ENCODE measurements at regions not wholly inside any gene's neighbourhood (a gene's known extent, or its start where the extent isn't known, plus 50 kb on each side); places are given as distances from the start of the nearest gene placed in this dataset.

DNA sequence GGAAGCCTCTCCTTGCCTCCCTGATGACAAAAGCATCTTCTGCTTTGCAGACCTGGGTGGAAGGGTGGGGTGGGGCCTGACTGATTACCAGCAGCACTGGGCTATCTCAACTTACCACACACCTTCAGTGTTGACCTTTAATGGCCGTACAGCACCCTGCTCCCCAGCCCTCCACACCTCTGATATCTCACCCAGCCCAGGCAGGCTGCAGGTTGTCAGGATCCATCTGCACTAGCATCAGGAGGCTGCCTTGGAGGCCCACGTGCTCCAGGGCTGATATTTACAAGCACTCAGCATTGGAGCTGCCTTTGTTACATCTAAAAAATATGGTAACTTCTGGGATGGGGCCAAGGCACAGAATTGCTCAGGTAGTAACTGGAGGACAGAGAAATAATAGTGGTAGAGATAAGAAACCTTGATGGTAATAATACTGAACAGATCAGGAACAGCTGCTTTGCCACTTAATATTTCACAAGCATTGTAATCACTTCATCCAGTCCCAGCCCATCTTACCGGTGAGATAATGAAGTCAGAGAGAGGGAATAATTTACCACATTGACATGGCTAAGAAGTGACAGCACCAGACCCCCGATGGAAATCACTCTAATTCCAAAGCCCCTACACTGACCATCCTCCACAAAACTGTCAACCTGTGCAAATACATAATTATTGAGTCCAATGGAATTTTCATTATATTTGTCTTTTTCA lies 125.2 kb upstream of the RFLNA start:
- H3K4me3 ChIP-seq (ENCODE audit: low read length) = no peak overlapping the region

DNA sequence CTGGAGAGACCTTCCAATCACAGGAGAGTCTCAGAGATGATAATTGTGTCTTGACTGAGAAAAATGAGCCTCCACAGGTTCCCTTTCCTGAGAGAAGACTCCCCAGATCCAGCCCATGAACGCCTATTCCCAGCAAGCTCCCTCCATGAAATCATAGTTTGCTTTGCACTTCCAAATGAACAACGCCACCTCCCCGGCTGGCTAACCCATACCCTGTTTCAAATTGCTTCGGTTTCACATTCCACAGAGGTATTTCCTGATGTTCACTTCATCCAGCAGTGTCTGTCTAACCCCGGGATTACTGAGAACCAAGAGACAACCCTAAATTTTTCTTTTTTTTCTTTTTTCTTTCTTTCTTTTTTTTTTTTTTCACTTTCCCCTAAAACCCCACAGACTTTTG lies 124.1 kb upstream of the RFLNA start:
- no peak for DNase-seq (ENCODE audit: low read depth)
- TF ChIP-seq, protein P1, sequence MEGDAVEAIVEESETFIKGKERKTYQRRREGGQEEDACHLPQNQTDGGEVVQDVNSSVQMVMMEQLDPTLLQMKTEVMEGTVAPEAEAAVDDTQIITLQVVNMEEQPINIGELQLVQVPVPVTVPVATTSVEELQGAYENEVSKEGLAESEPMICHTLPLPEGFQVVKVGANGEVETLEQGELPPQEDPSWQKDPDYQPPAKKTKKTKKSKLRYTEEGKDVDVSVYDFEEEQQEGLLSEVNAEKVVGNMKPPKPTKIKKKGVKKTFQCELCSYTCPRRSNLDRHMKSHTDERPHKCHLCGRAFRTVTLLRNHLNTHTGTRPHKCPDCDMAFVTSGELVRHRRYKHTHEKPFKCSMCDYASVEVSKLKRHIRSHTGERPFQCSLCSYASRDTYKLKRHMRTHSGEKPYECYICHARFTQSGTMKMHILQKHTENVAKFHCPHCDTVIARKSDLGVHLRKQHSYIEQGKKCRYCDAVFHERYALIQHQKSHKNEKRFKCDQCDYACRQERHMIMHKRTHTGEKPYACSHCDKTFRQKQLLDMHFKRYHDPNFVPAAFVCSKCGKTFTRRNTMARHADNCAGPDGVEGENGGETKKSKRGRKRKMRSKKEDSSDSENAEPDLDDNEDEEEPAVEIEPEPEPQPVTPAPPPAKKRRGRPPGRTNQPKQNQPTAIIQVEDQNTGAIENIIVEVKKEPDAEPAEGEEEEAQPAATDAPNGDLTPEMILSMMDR (IDR thresholded peaks at IDR 0.05; ENCODE audit: insufficient read depth, low read depth, low read length, missing control alignments) = no peak
- no peak overlapping the region for H3K4me3 ChIP-seq (ENCODE audit: low read length)

More for the DNA sequence above, 125.2 kb upstream of the RFLNA start:
- TF ChIP-seq, protein P1 (IDR thresholded peaks at IDR 0.05; ENCODE audit: insufficient read depth, low read depth, low read length, missing control alignments) = no peak
- no peak for DNase-seq (ENCODE audit: low read depth)

DNA sequence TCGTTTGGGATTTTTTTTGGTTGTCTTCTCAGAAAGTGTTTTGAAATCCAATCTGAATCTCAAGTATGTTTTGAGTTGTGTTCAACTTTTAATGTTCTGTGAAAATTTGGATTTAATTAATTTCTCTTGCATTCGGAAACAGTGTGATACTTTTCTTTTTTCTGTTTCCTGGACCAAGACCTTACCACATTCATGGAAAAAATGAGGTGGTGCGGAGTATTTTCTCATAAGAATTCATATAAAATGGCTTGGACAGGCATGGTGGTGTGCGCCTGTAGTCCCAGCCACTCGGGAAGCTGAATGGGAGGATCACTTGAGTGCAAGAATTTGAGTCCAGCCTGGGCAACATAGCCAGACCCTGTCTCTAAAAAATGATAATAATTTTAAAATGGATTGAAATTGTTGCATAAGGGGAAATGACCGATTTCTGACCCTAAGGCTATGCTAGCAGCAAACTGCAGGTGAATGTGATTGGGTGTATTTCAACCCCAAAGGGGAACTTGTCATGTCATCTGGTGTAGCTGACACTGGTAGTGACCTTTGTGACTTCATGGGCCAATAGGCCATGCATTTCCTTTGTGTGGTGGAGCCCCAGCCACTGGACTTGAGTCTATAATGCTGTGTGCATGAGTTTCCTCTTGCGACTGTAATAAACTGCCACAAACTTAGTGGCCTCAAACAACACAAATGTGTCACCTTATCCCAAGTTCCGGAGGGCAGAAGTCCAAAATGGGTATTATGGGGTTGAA lies 123.5 kb upstream of the RFLNA start:
- no peak for DNase-seq (ENCODE audit: low read depth)
- TF ChIP-seq, protein P1 (IDR thresholded peaks at IDR 0.05; ENCODE audit: insufficient read depth, low read depth, low read length, missing control alignments) = no peak
- H3K4me3 ChIP-seq (ENCODE audit: low read length) = no peak overlapping the region

DNA sequence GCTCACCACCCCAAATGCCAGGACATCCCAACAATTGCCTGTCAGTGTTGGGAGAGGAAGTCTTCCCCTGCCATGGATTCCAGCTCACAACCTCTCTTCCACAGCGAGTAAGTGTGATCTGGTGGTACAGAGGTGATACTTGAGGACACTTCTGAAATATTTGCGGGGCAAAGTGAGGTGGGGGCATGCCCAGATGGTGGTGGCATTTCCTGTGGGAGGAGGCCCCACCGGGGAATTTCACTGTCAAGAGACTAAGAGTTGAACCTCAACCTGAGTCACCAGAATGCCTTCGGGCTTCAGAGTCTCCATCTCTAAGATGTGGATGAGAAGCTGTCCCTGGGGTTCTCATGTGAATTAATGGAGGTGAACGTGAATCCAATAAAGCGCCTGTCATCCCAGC lies 122.3 kb upstream of the RFLNA start:
- TF ChIP-seq, protein P1 (IDR thresholded peaks at IDR 0.05; ENCODE audit: insufficient read depth, low read depth, low read length, missing control alignments) = no peak
- no peak overlapping the region for H3K4me3 ChIP-seq (ENCODE audit: low read length)
- DNase-seq (ENCODE audit: low read depth) = peak; percentile 80

DNA sequence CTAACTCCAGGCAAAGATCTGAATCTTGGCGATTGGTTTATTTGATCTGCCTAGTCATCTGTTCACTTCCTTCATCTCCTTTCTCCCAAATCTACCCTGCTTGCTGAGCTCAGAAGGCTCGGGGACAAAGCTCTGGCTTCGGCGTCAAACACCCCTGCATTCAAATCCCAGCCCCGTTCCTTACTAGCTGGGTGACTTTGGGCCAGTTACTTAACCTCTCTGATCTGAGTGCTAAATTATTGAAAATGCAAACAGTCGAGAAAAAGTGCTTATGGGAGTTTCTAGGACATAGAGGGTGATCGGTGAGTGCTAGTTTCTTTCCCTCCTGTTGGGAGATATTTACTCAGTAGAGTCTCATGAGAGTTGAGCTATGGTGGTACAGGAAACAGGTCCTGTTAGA lies 121.2 kb upstream of the RFLNA start:
- TF ChIP-seq, protein P1 (IDR thresholded peaks at IDR 0.05; ENCODE audit: insufficient read depth, low read depth, low read length, missing control alignments) = no peak
- no peak overlapping the region for H3K4me3 ChIP-seq (ENCODE audit: low read length)
- DNase-seq (ENCODE audit: low read depth) = no peak

DNA sequence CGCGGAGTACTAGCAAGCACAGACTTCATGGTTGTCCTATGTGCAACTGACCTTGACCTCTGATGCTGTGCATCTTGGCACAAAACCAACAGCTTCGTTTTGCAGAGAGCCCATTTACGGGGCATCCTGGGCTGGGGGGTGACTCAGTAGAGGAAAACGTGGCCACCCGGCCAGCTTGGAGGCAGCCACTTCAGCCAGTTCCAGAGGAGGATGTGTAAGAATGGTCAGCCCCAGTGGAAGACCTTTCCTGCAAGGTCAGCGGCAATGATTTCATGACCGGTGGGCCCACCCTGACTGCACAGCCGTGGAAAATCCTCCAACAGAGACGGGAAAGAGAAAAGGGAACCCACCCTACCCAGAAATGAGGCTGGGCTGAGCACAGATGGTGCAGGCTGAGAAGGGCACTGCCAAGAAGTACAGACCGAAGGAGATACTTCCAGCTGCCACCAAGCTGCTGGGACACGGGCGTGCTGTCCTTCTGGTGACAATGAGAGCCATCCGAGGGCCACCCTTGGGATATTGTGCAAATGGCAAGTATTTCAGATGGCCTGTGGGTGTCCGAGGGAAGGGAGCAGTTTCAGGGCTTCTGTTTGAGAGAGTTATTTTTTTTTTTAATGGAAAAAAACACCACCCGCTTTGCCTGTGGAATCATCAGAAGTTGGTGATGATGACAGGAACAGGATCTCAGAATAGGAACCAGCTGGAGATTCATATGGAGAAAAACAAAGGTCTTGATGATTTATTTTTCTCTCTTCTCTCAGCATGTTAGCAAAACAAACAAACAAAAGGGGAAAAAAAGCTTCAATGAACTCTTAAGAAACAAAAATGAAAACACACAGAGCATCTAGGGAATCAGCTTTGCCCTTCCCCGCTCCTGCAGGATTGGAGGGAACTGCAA lies 120.2 kb upstream of the RFLNA start:
- DNase-seq (ENCODE audit: low read depth) = no peak
- TF ChIP-seq, protein P1 (IDR thresholded peaks at IDR 0.05; ENCODE audit: insufficient read depth, low read depth, low read length, missing control alignments) = no peak
- no peak overlapping the region for H3K4me3 ChIP-seq (ENCODE audit: low read length)
